Activated CD8-positive, alpha-beta memory T cell treated with anti-CD3 and anti-CD28 coated beads, Interleukin-2, amount 50 U/mL, for 4 hours (primary cell): ENCODE measurements at regions not wholly inside any gene's neighbourhood (a gene's known extent, or its start where the extent isn't known, plus 50 kb on each side); places are given as distances from the start of the nearest gene placed in this dataset.
"Not testable (repeated sequence)": the region's sequence is repeated elsewhere in the genome, so short reads cannot be mapped to it uniquely, and the experiment has no call there.

Source experiments
- DNase-seq: peaks from one replicate; pipeline ENCODE4 v3.0.0-alpha.2; 2020

GRCh38 chr9:33740958-33741357, 54.4 kb upstream of the PRSS3 start:
- DNase-seq, result not testable (repeated sequence)

- DNase-seq, result no peak
Measured at GRCh38 chr9:33742051-33742450, 53.3 kb upstream of the PRSS3 start.

GRCh38 chr9:33742519-33742918, 52.8 kb upstream of the PRSS3 start:
- no peak for DNase-seq
